ENCODE measurements at regions not wholly inside any gene's neighbourhood (a gene's known extent, or its start where the extent isn't known, plus 50 kb on each side); places are given as distances from the start of the nearest gene placed in this dataset.

- H3K23ac ChIP-seq (ENCODE audit: low read length in 2 of 2) = no peak overlapping the region
- no peak overlapping the region for H4K91ac ChIP-seq (ENCODE audit: low read length)
- no peak overlapping the region for H4K8ac ChIP-seq (ENCODE audit: low read length)
- H3K4ac ChIP-seq (ENCODE audit: low read depth in 1 of 2, low read length in 2 of 2) = no peak overlapping the region
- peaks cover 8% of the 10 kb centered on the region for H3K4me1 ChIP-seq (ENCODE audit: control insufficient read depth, insufficient read depth, low read depth, low read length)
- no peak overlapping the region for H3K27ac ChIP-seq (ENCODE audit: low read length, poor library complexity, severe bottlenecking)
- WGBS = 97% methylated on average over 23 of the region's 24 CpGs
- no peaks in the 10 kb centered on the region for H3K9me3 ChIP-seq (ENCODE audit: control insufficient read depth, low read length)
- no peak overlapping the region for H3K4me2 ChIP-seq (ENCODE audit: low read length, poor library complexity, severe bottlenecking)
- H3K9ac ChIP-seq (ENCODE audit: low read length) = no peak overlapping the region
- H2BK15ac ChIP-seq (ENCODE audit: low read depth, poor library complexity, severe bottlenecking) = no peak overlapping the region
- H2AFZ ChIP-seq (ENCODE audit: low read depth, low read length) = no peak overlapping the region
- peaks cover 11 to 33% of the 10 kb centered on the region in 2 experiments for H3K36me3 ChIP-seq (ENCODE audit: control insufficient read depth in 1 of 2, insufficient read depth in 2 of 2, low read depth in 1 of 2, low read length in 2 of 2)
- H3K18ac ChIP-seq (ENCODE audit: low read depth in 1 of 2, low read length in 2 of 2) = no peak overlapping the region
- no peak overlapping the region for H2BK12ac ChIP-seq (ENCODE audit: low read length in 2 of 2)
- H2BK120ac ChIP-seq (ENCODE audit: low read depth, low read length) = no peak overlapping the region
- no peak overlapping the region for H2BK5ac ChIP-seq (ENCODE audit: low read depth, low read length, poor library complexity, severe bottlenecking)
- no peak for DNase-seq
- H3K4me3 ChIP-seq (ENCODE audit: insufficient read depth in 1 of 2, low read depth in 1 of 2, low read length in 2 of 2) = no peak overlapping the region
- peaks cover 12% of the 10 kb centered on the region for H3K79me1 ChIP-seq (replicated peaks; ENCODE audit: low read length, poor library complexity, severe bottlenecking)
- H3K27me3 ChIP-seq (ENCODE audit: control insufficient read depth in 1 of 2, insufficient read depth in 1 of 2, low read length in 2 of 2) = no peaks in the 10 kb centered on the region
- no peak overlapping the region for H3K14ac ChIP-seq (ENCODE audit: low read length in 2 of 2)
- H2AK5ac ChIP-seq (ENCODE audit: low read length, severe bottlenecking) = no peak overlapping the region
These were observed 184.4 kb downstream of the SIPA1L2 start for GRCh38 chr1:232445361-232446106.

- Histone ChIP-seq H3K4me3 (ENCODE audit: insufficient read depth in 1 of 2, low read depth in 1 of 2, low read length in 2 of 2) (no peak overlapping the region), H2BK15ac (ENCODE audit: low read depth, poor library complexity, severe bottlenecking) (no peak overlapping the region), H3K79me1 (replicated peaks; ENCODE audit: low read length, poor library complexity, severe bottlenecking) (peaks cover 9% of the 10 kb centered on the region), H3K27me3 (ENCODE audit: control insufficient read depth in 1 of 2, insufficient read depth in 1 of 2, low read length in 2 of 2) (no peaks in the 10 kb centered on the region), H3K4me1 (ENCODE audit: control insufficient read depth, insufficient read depth, low read depth, low read length) (peaks cover 12% of the 10 kb centered on the region), H3K27ac (ENCODE audit: low read length, poor library complexity, severe bottlenecking) (no peak overlapping the region), H2BK5ac (ENCODE audit: low read depth, low read length, poor library complexity, severe bottlenecking) (no peak overlapping the region), H2AFZ (ENCODE audit: low read depth, low read length) (no peak overlapping the region), H3K18ac (ENCODE audit: low read depth in 1 of 2, low read length in 2 of 2) (no peak overlapping the region), H2BK120ac (ENCODE audit: low read depth, low read length) (no peak overlapping the region), H2AK5ac (ENCODE audit: low read length, severe bottlenecking) (no peak overlapping the region), H3K36me3 (ENCODE audit: control insufficient read depth in 1 of 2, insufficient read depth in 2 of 2, low read depth in 1 of 2, low read length in 2 of 2) (peaks cover 12 to 36% of the 10 kb centered on the region in 2 experiments), H4K91ac (ENCODE audit: low read length) (no peak overlapping the region), H3K4ac (ENCODE audit: low read depth in 1 of 2, low read length in 2 of 2) (no peak overlapping the region), H4K8ac (ENCODE audit: low read length) (no peak overlapping the region), H3K9me3 (ENCODE audit: control insufficient read depth, low read length) (no peaks in the 10 kb centered on the region), H3K14ac (ENCODE audit: low read length in 2 of 2) (no peak overlapping the region), H2BK12ac (ENCODE audit: low read length in 2 of 2) (no peak overlapping the region), H3K23ac (ENCODE audit: low read length in 2 of 2) (no peak overlapping the region), H3K9ac (ENCODE audit: low read length) (no peak overlapping the region), H3K4me2 (ENCODE audit: low read length, poor library complexity, severe bottlenecking) (no peak overlapping the region)
- no peak for DNase-seq
- 85% methylated on average over 7 of the region's 7 CpGs for WGBS
These were observed 186.6 kb downstream of the SIPA1L2 start for GRCh38 chr1:232443372-232443771.

DNA sequence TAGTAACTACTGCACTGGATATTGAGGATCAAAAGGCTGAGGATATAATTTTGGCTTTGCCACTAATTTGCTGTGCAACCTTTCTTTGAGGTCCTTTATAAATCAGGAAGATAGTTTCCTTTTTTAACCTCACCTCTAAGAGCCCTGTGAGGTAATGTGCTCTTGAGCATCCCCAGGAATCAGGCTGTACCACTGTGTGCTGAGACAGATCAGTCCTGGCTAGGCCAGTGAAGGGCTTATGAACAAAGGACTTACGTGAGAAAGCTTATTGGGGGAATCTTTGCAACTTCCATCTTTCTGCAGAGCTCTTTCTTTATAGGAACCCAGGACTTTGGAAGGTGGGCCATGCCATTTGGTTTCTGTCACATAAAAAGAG, 188.9 kb downstream of the SIPA1L2 start:
- no peak overlapping the region for H3K18ac ChIP-seq (ENCODE audit: low read depth in 1 of 2, low read length in 2 of 2)
- H2AFZ ChIP-seq (ENCODE audit: low read depth, low read length) = no peak overlapping the region
- H3K9ac ChIP-seq (ENCODE audit: low read length) = no peak overlapping the region
- no peak overlapping the region for H2AK5ac ChIP-seq (ENCODE audit: low read length, severe bottlenecking)
- no peak overlapping the region for H4K8ac ChIP-seq (ENCODE audit: low read length)
- H3K27ac ChIP-seq (ENCODE audit: low read length, poor library complexity, severe bottlenecking) = no peak overlapping the region
- H3K4ac ChIP-seq (ENCODE audit: low read depth in 1 of 2, low read length in 2 of 2) = no peak overlapping the region
- H3K4me2 ChIP-seq (ENCODE audit: low read length, poor library complexity, severe bottlenecking) = no peak overlapping the region
- H3K4me1 ChIP-seq (ENCODE audit: control insufficient read depth, insufficient read depth, low read depth, low read length) = peaks cover 23% of the 10 kb centered on the region
- H3K4me3 ChIP-seq (ENCODE audit: insufficient read depth in 1 of 2, low read depth in 1 of 2, low read length in 2 of 2) = no peak overlapping the region
- peaks cover 12 to 47% of the 10 kb centered on the region in 2 experiments for H3K36me3 ChIP-seq (ENCODE audit: control insufficient read depth in 1 of 2, insufficient read depth in 2 of 2, low read depth in 1 of 2, low read length in 2 of 2)
- no peak overlapping the region for H2BK15ac ChIP-seq (ENCODE audit: low read depth, poor library complexity, severe bottlenecking)
- no peak for DNase-seq
- H3K9me3 ChIP-seq (ENCODE audit: control insufficient read depth, low read length) = no peaks in the 10 kb centered on the region
- H3K27me3 ChIP-seq (ENCODE audit: control insufficient read depth in 1 of 2, insufficient read depth in 1 of 2, low read length in 2 of 2) = no peaks in the 10 kb centered on the region
- no peak overlapping the region for H2BK5ac ChIP-seq (ENCODE audit: low read depth, low read length, poor library complexity, severe bottlenecking)
- H3K79me1 ChIP-seq (replicated peaks; ENCODE audit: low read length, poor library complexity, severe bottlenecking) = peaks cover 11% of the 10 kb centered on the region
- no peak overlapping the region for H2BK120ac ChIP-seq (ENCODE audit: low read depth, low read length)
- no peak overlapping the region for H3K23ac ChIP-seq (ENCODE audit: low read length in 2 of 2)
- no peak overlapping the region for H2BK12ac ChIP-seq (ENCODE audit: low read length in 2 of 2)
- WGBS = 100% methylated on average over 1 of the region's 1 CpG
- H4K91ac ChIP-seq (ENCODE audit: low read length) = no peak overlapping the region
- H3K14ac ChIP-seq (ENCODE audit: low read length in 2 of 2) = no peak overlapping the region

GRCh38 chr1:232440325-232441035, 189.5 kb downstream of the SIPA1L2 start:
- no peak overlapping the region for H2AFZ ChIP-seq (ENCODE audit: low read depth, low read length)
- 89% methylated on average over 10 of the region's 11 CpGs for WGBS

More at GRCh38 chr1:232440325-232441035, 189.5 kb downstream of the SIPA1L2 start:
- Histone ChIP-seq H3K27me3 (ENCODE audit: control insufficient read depth in 1 of 2, insufficient read depth in 1 of 2, low read length in 2 of 2) (no peaks in the 10 kb centered on the region), H4K91ac (ENCODE audit: low read length) (no peak overlapping the region), H3K9ac (ENCODE audit: low read length) (no peak overlapping the region), H2BK15ac (ENCODE audit: low read depth, poor library complexity, severe bottlenecking) (no peak overlapping the region), H2AK5ac (ENCODE audit: low read length, severe bottlenecking) (no peak overlapping the region), H3K14ac (ENCODE audit: low read length in 2 of 2) (no peak overlapping the region), H3K18ac (ENCODE audit: low read depth in 1 of 2, low read length in 2 of 2) (no peak overlapping the region), H3K79me1 (replicated peaks; ENCODE audit: low read length, poor library complexity, severe bottlenecking) (peaks cover 11% of the 10 kb centered on the region), H4K8ac (ENCODE audit: low read length) (no peak overlapping the region), H3K4me1 (ENCODE audit: control insufficient read depth, insufficient read depth, low read depth, low read length) (peaks cover 24% of the 10 kb centered on the region), H2BK12ac (ENCODE audit: low read length in 2 of 2) (no peak overlapping the region), H3K36me3 (ENCODE audit: control insufficient read depth in 1 of 2, insufficient read depth in 2 of 2, low read depth in 1 of 2, low read length in 2 of 2) (peaks cover 12 to 49% of the 10 kb centered on the region in 2 experiments), H2BK5ac (ENCODE audit: low read depth, low read length, poor library complexity, severe bottlenecking) (no peak overlapping the region), H3K4me2 (ENCODE audit: low read length, poor library complexity, severe bottlenecking) (no peak overlapping the region), H3K27ac (ENCODE audit: low read length, poor library complexity, severe bottlenecking) (no peak overlapping the region), H3K4me3 (ENCODE audit: insufficient read depth in 1 of 2, low read depth in 1 of 2, low read length in 2 of 2) (no peak overlapping the region), H3K23ac (ENCODE audit: low read length in 2 of 2) (no peak overlapping the region), H3K9me3 (ENCODE audit: control insufficient read depth, low read length) (no peaks in the 10 kb centered on the region), H3K4ac (ENCODE audit: low read depth in 1 of 2, low read length in 2 of 2) (no peak overlapping the region), H2BK120ac (ENCODE audit: low read depth, low read length) (no peak overlapping the region)
- no peak for DNase-seq

All from mesenchymal stem cell (in vitro differentiated cells and primary cell).